Activated CD8-positive, alpha-beta memory T cell treated with anti-CD3 and anti-CD28 coated beads for 1 hour (primary cell): ENCODE measurements at regions not wholly inside any gene's neighbourhood (a gene's known extent, or its start where the extent isn't known, plus 50 kb on each side); places are given as distances from the start of the nearest gene placed in this dataset.

ENCODE experiments used
- DNase-seq, 2 donors: peaks; one replicate each; pipeline ENCODE4 v3.0.0-alpha.2; 2020; ENCODE audit warnings: low read depth in 1 of 2; ENCODE audit errors: extremely low read depth in 1 of 2

DNA sequence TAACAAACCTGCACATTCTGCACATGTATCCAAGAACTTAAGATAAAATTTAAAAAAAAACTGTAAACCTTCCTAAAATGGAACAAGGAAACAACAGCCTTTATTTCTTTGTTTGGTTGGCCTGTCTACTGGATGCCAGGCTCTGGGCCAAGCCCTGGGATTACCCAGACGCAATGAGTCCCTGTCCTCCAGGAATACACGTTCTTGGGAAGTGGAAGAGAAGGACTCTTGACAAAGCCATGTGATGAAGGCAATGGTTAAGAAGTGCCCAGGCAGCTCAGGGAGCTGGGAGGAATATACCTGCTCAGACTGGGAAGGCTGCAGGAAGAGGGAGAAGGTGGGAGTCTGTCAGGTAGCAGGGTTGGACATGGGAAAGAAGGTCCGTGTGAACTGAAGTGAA, 115.4 kb downstream of the AXIN2 start:
- no peak for DNase-seq

- no peak for DNase-seq
Measured at GRCh38 chr17:65444049-65444448, 117.4 kb downstream of the AXIN2 start.

DNA sequence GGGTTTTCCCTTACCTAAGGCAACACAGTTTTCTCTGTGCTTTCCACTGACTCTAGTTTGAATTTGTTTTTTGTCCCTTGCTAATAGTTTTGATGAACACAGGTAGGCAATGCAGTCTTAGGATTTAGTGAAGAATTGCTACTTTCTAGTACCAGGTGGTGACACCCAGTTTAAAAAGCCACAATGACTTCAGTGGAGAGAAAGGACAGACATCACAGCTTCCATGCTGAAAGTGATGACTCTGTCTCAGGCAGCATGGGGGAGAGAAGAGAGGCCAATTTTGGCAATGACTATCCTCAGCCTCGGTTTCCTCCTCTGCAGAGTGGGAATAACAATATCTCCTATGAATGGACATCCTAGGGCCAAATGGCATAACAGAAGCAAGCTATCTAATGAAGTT, 118.8 kb downstream of the AXIN2 start:
- DNase-seq = no peak

DNA sequence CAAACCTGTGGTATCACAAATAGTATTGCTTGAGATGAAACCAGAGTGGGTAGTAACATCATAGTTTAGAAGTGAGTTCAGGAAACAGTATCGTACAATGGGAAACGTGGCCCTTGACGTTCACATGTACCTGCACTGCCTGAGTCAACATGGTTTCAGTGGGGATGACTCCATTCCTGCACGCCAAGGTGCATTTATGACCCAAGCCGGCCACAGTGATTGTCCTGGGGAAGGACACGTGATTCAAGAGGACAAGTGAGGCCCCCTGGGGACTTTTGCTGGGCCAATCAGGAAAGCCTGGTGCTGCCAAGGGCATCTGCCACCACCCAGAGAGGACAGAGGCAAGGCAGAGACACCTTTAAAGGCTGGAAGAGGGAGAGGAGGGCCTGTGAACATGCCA, 119.2 kb downstream of the AXIN2 start:
- DNase-seq = no peak

GRCh38 chr17:65441053-65441605, 120.3 kb downstream of the AXIN2 start:
- no peak for DNase-seq

GRCh38 chr17:65438708-65439294, 122.6 kb downstream of the AXIN2 start:
- no peak for DNase-seq

DNA sequence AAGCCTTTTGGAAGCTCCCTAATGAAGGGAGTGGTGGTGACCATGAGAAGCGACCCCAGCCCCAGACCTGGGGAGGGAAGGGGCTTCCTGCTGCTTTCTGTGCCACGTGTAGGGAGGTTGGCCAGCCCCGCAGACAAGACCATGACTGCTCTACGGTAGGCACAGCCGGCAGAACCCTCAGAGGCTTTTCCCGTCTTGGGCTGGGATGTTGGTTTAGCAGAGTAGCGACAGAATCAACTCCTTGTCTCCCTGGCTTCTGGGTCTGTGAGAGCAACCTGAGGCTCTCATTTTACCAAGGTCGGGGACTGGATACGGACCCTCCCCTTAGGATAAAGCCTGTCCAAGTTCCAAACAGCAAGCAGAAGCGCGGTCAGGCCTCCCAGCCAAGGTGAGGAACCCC, 123.3 kb downstream of the AXIN2 start:
- no peak for DNase-seq

DNA sequence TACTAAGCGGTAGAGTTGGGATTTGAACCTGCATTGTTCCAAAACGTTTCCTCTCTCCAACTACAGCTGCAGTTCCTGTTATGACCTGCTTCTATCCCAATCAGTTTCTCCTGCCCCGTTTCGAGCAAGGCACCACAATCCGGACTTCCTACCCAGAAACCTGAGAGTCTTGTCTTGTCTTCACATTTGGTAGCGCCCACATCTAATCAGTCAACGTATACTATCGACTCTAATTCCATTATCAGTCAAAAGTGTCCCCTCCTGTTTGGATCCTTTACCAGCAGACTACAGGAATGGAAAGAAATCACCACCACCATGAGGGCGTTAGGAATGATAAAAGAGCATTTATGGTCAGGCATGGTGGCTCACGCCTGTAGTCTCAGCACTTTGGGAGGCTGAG, 124.6 kb downstream of the AXIN2 start:
- DNase-seq = no peak

DNA sequence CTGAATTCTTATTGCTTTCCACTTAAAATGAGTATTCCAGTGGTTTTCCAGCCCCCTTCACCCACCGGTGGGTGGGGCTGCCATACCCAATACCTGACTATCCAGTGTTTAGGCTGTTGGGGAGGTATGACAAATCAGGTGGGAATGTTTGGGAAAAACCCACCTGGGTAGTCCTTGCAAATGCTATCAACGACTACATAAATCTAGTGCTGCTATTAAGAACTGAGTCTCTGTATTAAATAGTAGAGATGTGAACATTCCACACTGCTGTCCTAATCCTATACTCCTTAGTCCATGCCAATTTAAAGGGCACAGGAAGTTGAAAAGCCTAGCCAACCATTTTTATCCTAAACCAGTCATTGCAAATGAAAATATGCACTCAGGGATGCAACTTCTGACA, 126.6 kb downstream of the AXIN2 start:
- DNase-seq = no peak

DNA sequence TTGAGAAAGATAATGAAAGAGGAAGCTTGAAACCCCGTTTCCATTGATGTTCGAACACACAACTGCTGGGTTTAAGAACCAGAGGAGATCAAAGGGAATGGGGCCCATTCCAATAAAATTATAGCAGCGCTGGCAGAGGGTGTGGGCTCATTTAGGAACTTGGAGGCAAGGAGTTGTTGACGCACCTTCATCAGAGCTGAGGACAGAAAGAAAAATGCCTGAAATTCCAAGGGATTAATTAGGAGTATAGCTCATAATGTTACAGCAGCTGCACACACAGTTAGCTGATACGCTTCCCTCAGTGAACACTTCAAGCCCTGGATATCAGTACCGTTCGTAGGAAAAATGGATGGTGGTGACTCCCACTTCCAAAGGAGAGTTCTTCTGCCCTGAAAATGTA, 127.2 kb downstream of the AXIN2 start:
- DNase-seq = no peak

DNA sequence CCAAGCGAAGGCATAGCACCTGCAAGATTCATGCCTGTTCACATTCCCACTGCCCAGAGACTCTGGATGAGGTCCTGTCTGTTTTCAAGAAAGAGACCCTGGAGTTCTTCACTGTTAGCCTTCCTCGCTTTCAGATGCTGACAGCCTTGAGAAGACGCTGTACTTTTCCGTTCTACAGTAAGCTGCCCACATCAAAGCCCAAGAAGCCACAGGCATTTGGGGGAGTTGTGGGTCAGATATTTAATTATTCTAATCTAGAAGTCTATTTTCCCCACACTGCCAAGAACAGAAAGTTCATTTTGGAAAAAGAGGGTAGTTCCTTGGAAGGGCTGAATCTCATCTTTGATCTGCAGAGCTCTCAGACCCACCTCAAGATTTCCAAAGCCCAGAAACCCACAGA, 127.9 kb downstream of the AXIN2 start:
- no peak for DNase-seq

- no peak for DNase-seq
Measured at GRCh38 chr17:65433157-65433556, 128.3 kb downstream of the AXIN2 start.

GRCh38 chr17:65431116-65431515, 130.3 kb downstream of the AXIN2 start:
- no peak for DNase-seq

DNA sequence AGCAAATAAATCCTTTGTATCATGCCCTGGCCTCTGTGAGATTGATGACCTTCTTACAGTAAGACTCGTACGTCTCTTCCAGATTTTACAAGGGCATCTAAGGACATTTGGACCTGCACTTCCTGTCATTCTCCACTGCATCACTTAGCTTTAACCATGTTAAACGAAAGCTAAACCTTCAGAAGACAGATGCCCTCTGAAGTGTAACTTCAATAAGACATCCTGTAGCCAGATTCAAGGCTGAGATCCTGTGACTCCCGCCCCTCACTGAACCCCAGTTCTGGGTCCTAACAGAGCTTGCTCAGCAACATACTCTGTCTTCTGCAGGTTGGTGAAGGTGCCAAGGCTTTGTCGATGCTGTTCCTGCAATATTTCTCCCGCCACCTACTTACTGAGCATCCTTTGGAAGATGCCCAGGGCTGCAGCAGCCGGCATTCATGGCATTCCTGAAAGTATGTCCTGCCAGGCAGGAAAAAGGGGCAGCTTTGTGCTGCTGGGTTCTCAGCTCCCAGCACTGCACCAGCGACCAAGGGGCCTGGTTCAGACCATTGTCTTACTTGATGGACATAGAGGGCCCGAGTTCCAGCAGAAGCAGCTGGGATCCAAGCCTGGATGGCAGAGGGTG, 131.1 kb downstream of the AXIN2 start:
- no peak for DNase-seq

GRCh38 chr17:65423346-65424140, 137.9 kb downstream of the AXIN2 start:
- no peak for DNase-seq

- DNase-seq = no peak
Measured at GRCh38 chr17:65418622-65419021, 142.8 kb downstream of the AXIN2 start.

DNA sequence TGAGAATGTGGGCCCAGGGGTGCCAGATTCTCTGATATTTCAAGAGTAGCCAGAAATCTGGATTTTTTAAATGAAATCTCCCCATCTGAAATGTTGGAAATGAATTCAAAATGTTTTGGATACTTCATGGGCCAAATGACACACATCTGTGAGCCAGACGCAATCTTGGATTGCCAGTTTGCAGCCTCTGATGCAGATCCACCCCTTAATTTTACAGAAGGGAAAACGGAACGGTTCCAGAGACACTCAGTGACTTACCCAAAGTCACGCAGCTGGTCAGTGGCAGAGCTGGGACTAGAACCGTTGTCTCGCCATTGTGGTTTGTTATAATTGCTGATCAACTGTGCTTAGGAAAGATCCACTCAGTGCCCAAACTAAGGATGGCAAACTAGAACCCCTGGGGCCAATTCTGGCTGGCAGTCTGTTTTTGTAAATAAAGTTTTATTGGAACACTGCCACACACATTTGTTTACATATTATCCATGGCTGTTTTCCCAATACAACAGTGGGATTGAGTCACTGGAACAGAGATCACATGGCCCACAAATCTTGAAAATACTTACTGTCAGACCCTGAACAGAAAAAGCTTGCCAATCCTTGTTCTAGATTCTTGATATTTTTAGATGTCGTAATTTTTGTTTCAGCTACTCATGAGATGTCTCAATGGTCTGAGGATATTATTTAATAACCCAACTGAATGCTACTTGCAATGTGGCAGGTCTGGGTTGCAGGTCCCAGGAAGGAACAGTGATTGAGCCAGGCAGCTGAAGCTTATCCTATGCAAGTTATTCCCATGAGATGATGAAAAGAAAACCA, 143.8 kb downstream of the AXIN2 start:
- no peak for DNase-seq

DNA sequence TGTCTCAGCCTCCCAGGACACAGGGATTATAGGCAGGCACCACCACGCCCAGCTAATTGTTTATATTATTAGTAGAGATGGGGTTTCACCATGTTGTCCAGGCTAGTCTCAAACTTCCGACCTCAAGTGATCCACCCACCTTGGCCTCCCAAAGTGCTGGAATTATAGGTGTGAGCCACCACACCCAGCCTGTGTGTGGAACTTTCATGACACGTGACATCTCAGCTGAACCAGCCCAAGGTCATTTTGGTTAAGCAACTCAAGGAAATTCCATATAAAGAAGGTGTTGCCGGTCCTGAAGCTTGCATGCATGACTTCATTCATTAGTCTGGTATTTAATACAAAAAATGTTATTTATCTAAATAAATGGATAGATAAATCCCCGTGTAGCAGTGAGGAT, 145.5 kb downstream of the AXIN2 start:
- no peak for DNase-seq

GRCh38 chr17:65413390-65413789, 148.1 kb downstream of the AXIN2 start:
- no peak for DNase-seq

DNA sequence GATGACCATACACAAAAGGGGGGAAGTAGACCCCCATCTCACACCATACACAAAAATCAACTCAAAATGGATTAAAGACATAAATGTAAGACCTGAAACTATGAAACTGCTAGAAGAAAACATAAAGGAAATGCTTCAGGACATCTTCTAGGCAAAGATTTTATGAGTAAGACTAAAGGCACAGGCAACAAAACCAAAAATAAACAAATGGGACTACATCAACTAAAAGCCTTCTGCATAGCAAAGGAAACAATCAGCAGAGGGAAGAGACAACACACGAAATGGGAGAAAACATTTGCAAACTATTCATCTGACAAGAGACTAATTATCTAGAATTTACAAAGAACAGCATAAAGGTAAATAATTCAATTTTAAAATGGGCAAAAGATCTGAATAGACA, 152.1 kb downstream of the AXIN2 start:
- DNase-seq = no peak

DNA sequence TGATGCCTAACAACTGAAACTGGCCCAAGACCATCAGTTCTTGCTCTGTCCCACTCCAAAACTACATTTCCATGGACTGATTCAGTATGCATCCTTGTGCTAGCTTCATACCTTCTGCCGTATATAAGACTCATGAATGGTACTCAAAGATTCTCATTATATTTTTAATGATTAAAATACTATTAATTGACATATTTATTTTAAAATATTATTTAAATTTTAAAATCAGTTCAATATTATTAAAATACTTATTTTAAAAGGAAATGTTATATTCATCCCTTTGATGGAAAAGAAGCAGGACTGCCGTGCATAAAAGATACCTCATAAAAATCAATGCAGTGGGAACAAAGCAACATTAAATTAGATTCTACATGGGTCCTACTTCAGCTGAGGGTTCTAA, 153.4 kb downstream of the AXIN2 start:
- DNase-seq = no peak
